NB4 (cell line): ENCODE measurements at regions not wholly inside any gene's neighbourhood (a gene's known extent, or its start where the extent isn't known, plus 50 kb on each side); places are given as distances from the start of the nearest gene placed in this dataset.

Source experiments
- MAX ChIP-seq: IDR thresholded peaks from 2 replicates; pipeline ENCODE4 v1.6.1; 2011; ENCODE audit warnings: low read depth, low read length
- MYC ChIP-seq: IDR thresholded peaks from 2 replicates; pipeline ENCODE4 v1.6.1; 2011; ENCODE audit warnings: low read depth, low read length
- POLR2A ChIP-seq: IDR thresholded peaks from 2 replicates; pipeline ENCODE4 v1.6.1; 2011; ENCODE audit warnings: mild to moderate bottlenecking; ENCODE audit not compliant: insufficient read length; ENCODE audit errors: extremely low read depth
- TF ChIP-seq, protein P1 (sequence below): IDR thresholded peaks from one replicate; pipeline ENCODE4 v1.5.1; 2012; ENCODE audit warnings: low read depth, low read length

DNA sequence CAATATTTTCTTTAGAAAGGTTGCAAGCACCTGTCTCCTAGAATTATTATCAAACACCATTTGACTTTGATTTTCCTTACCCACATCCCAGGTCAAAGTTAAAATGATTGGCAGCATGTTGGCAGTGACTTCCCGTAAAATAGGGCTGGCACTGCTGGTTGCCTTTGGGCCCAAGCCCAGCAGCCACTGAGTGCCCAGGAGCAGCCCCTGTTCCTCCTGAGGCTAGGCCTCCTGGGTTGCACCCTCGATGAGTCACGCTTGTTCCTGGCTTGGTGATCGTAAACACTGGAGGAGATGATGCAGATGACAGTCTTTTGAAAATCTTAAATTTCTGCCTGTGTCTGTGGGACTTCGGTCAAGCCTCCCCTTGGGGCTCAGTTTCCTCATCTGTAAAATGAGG is 290.0 kb downstream of the TLE3 start:
- TF ChIP-seq, protein P1, sequence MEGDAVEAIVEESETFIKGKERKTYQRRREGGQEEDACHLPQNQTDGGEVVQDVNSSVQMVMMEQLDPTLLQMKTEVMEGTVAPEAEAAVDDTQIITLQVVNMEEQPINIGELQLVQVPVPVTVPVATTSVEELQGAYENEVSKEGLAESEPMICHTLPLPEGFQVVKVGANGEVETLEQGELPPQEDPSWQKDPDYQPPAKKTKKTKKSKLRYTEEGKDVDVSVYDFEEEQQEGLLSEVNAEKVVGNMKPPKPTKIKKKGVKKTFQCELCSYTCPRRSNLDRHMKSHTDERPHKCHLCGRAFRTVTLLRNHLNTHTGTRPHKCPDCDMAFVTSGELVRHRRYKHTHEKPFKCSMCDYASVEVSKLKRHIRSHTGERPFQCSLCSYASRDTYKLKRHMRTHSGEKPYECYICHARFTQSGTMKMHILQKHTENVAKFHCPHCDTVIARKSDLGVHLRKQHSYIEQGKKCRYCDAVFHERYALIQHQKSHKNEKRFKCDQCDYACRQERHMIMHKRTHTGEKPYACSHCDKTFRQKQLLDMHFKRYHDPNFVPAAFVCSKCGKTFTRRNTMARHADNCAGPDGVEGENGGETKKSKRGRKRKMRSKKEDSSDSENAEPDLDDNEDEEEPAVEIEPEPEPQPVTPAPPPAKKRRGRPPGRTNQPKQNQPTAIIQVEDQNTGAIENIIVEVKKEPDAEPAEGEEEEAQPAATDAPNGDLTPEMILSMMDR, result no peak
- TF ChIP-seq POLR2A (no peak), MAX (no peak), MYC (no peak)
